Stimulated activated CD8-positive, alpha-beta memory T cell treated with anti-CD3 and anti-CD28 coated beads, Interleukin-15, amount 100 ng/mL, for 48 hours (primary cell): ENCODE measurements at regions not wholly inside any gene's neighbourhood (a gene's known extent, or its start where the extent isn't known, plus 50 kb on each side); places are given as distances from the start of the nearest gene placed in this dataset.

Source experiments
- DNase-seq, 2 donors: peaks; one replicate each; pipeline ENCODE4 v3.0.0-alpha.2; 2020; ENCODE audit warnings: low read depth in 2 of 2

GRCh38 chr14:94887591-94887990, 117.7 kb upstream of the GSC start:
- DNase-seq: no peak

- DNase-seq: no peak
Observed at GRCh38 chr14:94886931-94887330, 117.0 kb upstream of the GSC start.

GRCh38 chr14:94885481-94886155, 115.7 kb upstream of the GSC start:
- DNase-seq: no peak

DNA sequence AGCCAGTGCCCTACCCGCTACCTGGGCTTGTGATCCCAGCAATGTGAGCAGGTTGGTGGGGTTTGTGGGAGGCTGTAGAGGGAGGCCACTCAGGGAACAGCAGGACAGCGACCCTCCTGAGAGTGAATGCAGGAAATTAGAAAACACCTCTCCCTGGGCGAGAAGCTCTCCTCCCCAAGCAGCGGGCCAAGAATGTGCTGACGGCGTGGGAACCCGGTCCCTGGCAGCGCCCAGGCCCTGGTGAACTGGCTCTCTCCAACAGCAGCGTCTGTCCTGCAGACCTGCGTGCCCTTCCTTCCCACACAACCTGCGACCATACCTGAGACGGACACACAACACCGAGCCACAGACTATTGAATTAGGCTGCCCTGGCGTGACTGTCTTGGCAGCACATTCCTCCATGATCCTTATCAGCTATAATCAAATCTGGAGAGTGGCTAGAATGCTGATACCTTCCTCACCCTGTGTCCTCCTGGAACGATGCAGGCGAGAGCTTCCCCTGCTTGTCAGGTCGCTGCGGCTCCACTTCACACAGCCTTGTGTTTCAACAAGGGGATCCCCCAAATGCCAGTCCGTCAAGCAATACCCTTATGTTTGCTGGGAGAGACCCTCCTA, 114.8 kb upstream of the GSC start:
- DNase-seq: no peak

- DNase-seq: no peak
Observed at GRCh38 chr14:94882401-94882800, 112.5 kb upstream of the GSC start.

GRCh38 chr14:94880876-94881275, 111.0 kb upstream of the GSC start:
- DNase-seq: no peak

DNA sequence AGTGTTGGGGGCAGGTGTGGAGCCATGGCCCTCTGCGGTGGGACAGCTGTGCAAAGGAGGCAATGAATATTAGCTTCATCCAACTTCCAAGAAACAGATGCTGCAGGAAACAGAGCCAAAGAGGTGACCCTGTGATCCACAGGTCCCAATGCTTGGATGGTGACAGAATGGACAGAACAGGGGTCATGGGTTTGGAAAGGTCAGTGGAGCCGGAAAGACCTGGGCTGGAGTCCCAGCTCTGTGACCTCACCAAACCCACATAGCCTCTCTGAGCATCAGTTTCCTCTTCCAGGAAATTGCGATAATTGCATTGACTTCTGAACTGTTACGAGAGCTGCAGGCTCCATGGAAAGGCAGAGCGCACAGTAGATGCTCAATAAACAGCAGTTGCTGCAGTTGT, 110.2 kb upstream of the GSC start:
- no peak for DNase-seq

DNA sequence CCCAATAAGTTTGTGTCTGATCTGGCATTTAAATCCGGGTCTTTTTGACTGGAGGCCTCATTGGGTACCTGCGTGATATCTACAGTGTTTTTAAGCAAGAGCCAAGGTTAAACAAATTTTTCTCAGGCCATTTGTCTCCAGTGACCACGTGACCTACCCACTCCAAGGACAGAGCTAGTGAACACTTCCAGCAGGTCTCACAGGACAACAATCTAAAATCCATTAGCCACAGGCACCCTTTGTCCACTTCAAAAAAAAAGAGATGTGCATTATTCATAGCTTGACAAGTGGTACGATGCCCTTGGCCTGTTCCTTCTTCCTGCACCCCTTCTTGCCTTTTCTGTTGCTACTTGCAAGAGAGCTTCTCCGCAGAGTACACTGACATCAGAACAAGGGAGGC, 109.6 kb upstream of the GSC start:
- no peak for DNase-seq

DNA sequence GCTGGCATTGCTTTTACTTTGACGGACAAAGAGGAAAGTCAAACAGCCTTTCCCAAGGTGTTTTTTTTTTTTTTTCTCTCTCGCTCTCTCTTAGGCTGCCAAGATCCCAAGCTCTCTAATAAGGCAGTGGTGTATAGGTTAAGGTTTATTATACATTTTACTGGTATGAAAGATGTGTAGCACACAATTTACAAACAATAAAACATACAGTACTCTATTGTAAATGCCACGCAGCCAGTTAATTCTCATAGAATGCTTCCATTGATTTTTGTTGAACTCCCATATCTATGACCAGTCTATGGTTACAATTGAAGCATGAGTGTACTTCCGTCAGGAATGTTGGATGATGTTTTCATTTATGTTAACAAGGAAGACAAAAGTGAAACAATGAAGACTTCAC, 106.4 kb upstream of the GSC start:
- no peak for DNase-seq

GRCh38 chr14:94875256-94875655, 105.3 kb upstream of the GSC start:
- DNase-seq: no peak

DNA sequence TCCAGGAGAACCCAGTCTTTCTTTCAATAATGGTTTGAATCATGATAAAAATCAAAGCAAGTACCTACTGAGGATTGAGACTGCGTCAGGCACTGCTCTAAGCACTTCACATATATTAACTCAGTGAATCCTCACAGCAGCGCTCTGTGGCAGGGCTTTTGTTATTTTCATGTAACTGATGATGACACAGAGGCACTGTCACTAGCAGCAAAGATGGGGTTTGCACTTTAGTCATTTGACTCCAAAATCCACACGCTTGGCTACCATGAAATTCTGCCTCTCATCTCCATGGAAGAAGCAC, 98.8 kb upstream of the GSC start:
- no peak for DNase-seq

GRCh38 chr14:94867946-94868771, 98.2 kb upstream of the GSC start:
- no peak for DNase-seq

- DNase-seq: no peak
Observed at GRCh38 chr14:94867209-94867608, 97.3 kb upstream of the GSC start.

GRCh38 chr14:94864387-94865195, 94.7 kb upstream of the GSC start:
- DNase-seq: no peak

GRCh38 chr14:94863366-94863765, 93.5 kb upstream of the GSC start:
- DNase-seq: no peak

GRCh38 chr14:94857950-94858349, 88.0 kb upstream of the GSC start:
- DNase-seq: no peak

DNA sequence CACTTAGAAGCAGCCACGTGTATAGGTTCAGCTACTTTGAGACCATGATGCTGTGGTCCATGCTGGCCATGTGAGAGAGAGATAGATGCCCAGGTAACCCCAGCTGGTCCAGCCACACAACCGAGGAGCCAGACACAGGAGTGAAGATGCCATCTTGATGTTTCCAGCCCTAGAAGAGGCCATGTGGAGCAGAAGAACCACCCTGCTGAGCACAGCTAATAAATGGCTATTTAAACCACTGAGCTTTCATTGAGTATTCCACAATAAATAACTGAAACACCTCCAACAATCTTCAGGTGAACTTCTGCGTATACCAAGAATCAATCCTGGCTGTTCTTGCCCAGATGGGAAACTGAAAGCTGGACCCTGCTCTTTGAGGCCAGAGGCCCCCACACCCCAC, 84.0 kb upstream of the GSC start:
- no peak for DNase-seq

GRCh38 chr14:94850309-94851211, 80.6 kb upstream of the GSC start:
- DNase-seq: no peak

DNA sequence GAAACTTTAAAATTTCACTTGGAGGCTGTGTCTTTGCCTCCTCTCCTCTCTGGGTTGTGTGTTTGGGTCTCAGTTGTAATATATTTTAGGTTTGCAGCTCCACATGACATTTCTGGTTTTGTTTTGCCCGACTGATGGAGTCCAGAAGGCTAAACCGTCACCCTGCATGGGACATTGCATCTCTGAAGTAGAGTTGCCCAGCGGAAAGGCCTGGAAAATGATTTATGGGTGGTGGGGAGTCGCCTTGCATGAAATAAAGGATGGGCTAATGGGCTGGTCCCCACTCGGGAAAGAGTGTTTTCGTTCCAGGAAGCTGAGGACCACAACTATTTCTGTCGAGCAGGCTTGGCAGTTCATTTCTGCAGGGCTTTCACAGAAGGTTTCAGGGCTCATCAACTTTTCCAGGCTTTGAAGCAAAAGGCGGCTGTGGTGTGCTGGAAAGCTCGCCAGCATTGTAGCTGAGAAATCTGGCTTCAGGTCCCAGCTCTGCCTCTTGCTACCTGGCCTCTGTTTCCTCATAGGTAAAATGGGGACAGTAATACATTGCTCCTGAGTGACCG, 74.8 kb upstream of the GSC start:
- no peak for DNase-seq

- no peak for DNase-seq
Observed at GRCh38 chr14:94840467-94840866, 70.6 kb upstream of the GSC start.

GRCh38 chr14:94839348-94839747, 69.4 kb upstream of the GSC start:
- DNase-seq: no peak
